ENCODE measurements at regions not wholly inside any gene's neighbourhood (a gene's known extent, or its start where the extent isn't known, plus 50 kb on each side); places are given as distances from the start of the nearest gene placed in this dataset.

GRCh38 chr2:216777637-216778273 is 82.1 kb downstream of the TNP1 start:
- Histone ChIP-seq H3K4me3 (no peak overlapping the region), H3K9me3 (no peaks in the 10 kb centered on the region), H3K4me2 (no peak overlapping the region), H3K27ac (no peak overlapping the region), H3K4me1 (0 out of 3 replicates have a peak, but pooled peaks cover 3% of the 10 kb centered on the region)
- ATAC-seq (peak; percentile 98 to 100), FAIRE-seq (peak; percentile 36), DNase-seq (ENCODE audit: low read depth in 1 of 2, low spot score in 1 of 2) (peak; percentile 80 to 87)
- CTCF ChIA-PET, result interaction anchor here (0.6 to 1.0 kb wide), 2 partner anchors 528 to 1080 kb away, joined by 3 read pairs; no protein-coding TSS in a partner anchor
- 27% methylated on average over 9 of the region's 9 CpGs for WGBS (ENCODE audit: missing lambda C conversion rate)
- TF ChIP-seq, protein P1, sequence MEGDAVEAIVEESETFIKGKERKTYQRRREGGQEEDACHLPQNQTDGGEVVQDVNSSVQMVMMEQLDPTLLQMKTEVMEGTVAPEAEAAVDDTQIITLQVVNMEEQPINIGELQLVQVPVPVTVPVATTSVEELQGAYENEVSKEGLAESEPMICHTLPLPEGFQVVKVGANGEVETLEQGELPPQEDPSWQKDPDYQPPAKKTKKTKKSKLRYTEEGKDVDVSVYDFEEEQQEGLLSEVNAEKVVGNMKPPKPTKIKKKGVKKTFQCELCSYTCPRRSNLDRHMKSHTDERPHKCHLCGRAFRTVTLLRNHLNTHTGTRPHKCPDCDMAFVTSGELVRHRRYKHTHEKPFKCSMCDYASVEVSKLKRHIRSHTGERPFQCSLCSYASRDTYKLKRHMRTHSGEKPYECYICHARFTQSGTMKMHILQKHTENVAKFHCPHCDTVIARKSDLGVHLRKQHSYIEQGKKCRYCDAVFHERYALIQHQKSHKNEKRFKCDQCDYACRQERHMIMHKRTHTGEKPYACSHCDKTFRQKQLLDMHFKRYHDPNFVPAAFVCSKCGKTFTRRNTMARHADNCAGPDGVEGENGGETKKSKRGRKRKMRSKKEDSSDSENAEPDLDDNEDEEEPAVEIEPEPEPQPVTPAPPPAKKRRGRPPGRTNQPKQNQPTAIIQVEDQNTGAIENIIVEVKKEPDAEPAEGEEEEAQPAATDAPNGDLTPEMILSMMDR (IDR thresholded peaks at IDR 0.05), result peak; percentile 66
- TF ChIP-seq SMC3 (IDR thresholded peaks at IDR 0.05) (peak; percentile 38; the same call in 2 of the 3 replicates), CBX2 (IDR thresholded peaks at IDR 0.05; ENCODE audit: borderline replicate concordance, low read depth) (no peak), FOSL2 (IDR thresholded peaks at IDR 0.05) (no peak), FOSL2 (CRISPR knock-in tag; IDR thresholded peaks at IDR 0.05) (peak; percentile 10; the same call in 1 of the 2 replicates), RAD21 (conservative IDR thresholded peaks at IDR 0.05 in 1 of 2, IDR thresholded peaks at IDR 0.05 in 1 of 2) (peak; percentile 56 to 73)
- POLR2A ChIA-PET, result no interaction called here

- Histone ChIP-seq H3K4me1 (0 out of 3 replicates have a peak, but pooled peaks cover 3% of the 10 kb centered on the region), H3K9me3 (no peaks in the 10 kb centered on the region), H3K4me2 (no peak overlapping the region), H3K27ac (no peak overlapping the region), H3K4me3 (no peak overlapping the region)
- TF ChIP-seq POLR2A (IDR thresholded peaks at IDR 0.05; ENCODE audit: low read length) (no peak), HOXA7 (CRISPR knock-in tag; IDR thresholded peaks at IDR 0.05) (no peak), SMC3 (IDR thresholded peaks at IDR 0.05) (no peak), HDAC2 (IDR thresholded peaks at IDR 0.05) (no peak), KDM5A (IDR thresholded peaks at IDR 0.05) (no peak), EHF (CRISPR knock-in tag; IDR thresholded peaks at IDR 0.05) (no peak), ZFP36 (IDR thresholded peaks at IDR 0.05; ENCODE audit: borderline replicate concordance, partially characterized antibody) (no peak), PHF8 (IDR thresholded peaks at IDR 0.05; ENCODE audit: borderline replicate concordance, low read depth) (no peak), HOXB13 (CRISPR knock-in tag; IDR thresholded peaks at IDR 0.05; ENCODE audit: low read depth) (no peak), ZNF302 (CRISPR knock-in tag; IDR thresholded peaks at IDR 0.05) (no peak)
- TF ChIP-seq, protein P2, sequence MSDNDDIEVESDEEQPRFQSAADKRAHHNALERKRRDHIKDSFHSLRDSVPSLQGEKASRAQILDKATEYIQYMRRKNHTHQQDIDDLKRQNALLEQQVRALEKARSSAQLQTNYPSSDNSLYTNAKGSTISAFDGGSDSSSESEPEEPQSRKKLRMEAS (IDR thresholded peaks at IDR 0.05), result no peak
- WGBS (ENCODE audit: missing lambda C conversion rate), result 66% methylated on average over 13 of the region's 13 CpGs
- DNase-seq (ENCODE audit: low read depth in 1 of 2, low spot score in 1 of 2) (no peak), ATAC-seq (no peak), FAIRE-seq (no peak)
- POLR2A ChIA-PET, result no interaction called here
- CTCF ChIA-PET, result interaction anchor here (1.0 to 1.2 kb wide), 2 partner anchors 17 to 529 kb away, joined by 3 read pairs; no protein-coding TSS in a partner anchor
Measured at GRCh38 chr2:216776066-216776850, 80.9 kb upstream of the IGFBP5 start.

- Histone ChIP-seq H3K4me1 (0 out of 3 replicates have a peak, but pooled peaks cover 3% of the 10 kb centered on the region), H3K4me2 (no peak overlapping the region), H3K4me3 (no peak overlapping the region), H3K27ac (no peak overlapping the region), H3K9me3 (no peaks in the 10 kb centered on the region)
- FAIRE-seq, result no peak
- ATAC-seq, result peak; percentile 21 to 25; a peak in 2 of 6 replicates
- 33% methylated on average over 4 of the region's 5 CpGs for WGBS (ENCODE audit: missing lambda C conversion rate)
- no peak for TF ChIP-seq PBX3 (IDR thresholded peaks at IDR 0.05)
- no peak for TF ChIP-seq ZC3H11A (IDR thresholded peaks at IDR 0.05)
- TF ChIP-seq RFX5 (IDR thresholded peaks at IDR 0.05), result no peak
- TF ChIP-seq ESRRA (IDR thresholded peaks at IDR 0.05; ENCODE audit: borderline replicate concordance, low read length), result no peak
- no peak for TF ChIP-seq ZNF302 (CRISPR knock-in tag; IDR thresholded peaks at IDR 0.05)
- TF ChIP-seq CHD2 (IDR thresholded peaks at IDR 0.05; ENCODE audit: low read length, partially characterized antibody), result no peak
- TF ChIP-seq JUN (IDR thresholded peaks at IDR 0.05), result no peak
- no peak for TF ChIP-seq ZSCAN20 (CRISPR knock-in tag; IDR thresholded peaks at IDR 0.05)
- no peak for TF ChIP-seq HES2 (IDR thresholded peaks at IDR 0.05)
- TF ChIP-seq JUNB (IDR thresholded peaks at IDR 0.05), result no peak
- no peak for TF ChIP-seq MYC (IDR thresholded peaks at IDR 0.05; ENCODE audit: borderline replicate concordance, low read length)
- ChIA-PET POLR2A (no interaction called here), CTCF (interaction anchor here (0.9 to 1.2 kb wide), 2 partner anchors 16 to 367 kb away, joined by 3 to 5 read pairs; no protein-coding TSS in a partner anchor)
- DNase-seq (ENCODE audit: low read depth in 1 of 2, low spot score in 1 of 2), result peak; percentile 8 to 46
Measured at GRCh38 chr2:216775043-216775453, 79.7 kb upstream of the IGFBP5 start.
